ENCODE measurements at regions not wholly inside any gene's neighbourhood (a gene's known extent, or its start where the extent isn't known, plus 50 kb on each side); places are given as distances from the start of the nearest gene placed in this dataset.
"Not testable (repeated sequence)": the region's sequence is repeated elsewhere in the genome, so short reads cannot be mapped to it uniquely, and the experiment has no call there.

- H3K4me3 ChIP-seq (ENCODE audit: low read depth, low read length): no peak overlapping the region
- no peak for DNase-seq (ENCODE audit: low read depth)
Observed at GRCh38 chr2:193867454-193867853, 1672.7 kb upstream of the TMEFF2 start.

- no peak overlapping the region for H3K4me3 ChIP-seq (ENCODE audit: low read depth, low read length)
- no peak for DNase-seq (ENCODE audit: low read depth)
Observed at GRCh38 chr2:193861557-193861956, 1666.8 kb upstream of the TMEFF2 start.

GRCh38 chr2:193847991-193848390 lies 1653.3 kb upstream of the TMEFF2 start:
- H3K4me3 ChIP-seq (ENCODE audit: low read depth, low read length): no peak overlapping the region
- DNase-seq (ENCODE audit: low read depth): no peak

- no peak overlapping the region for H3K4me3 ChIP-seq (ENCODE audit: low read depth, low read length)
- DNase-seq (ENCODE audit: low read depth): peak; percentile 54
Observed at GRCh38 chr2:193847130-193847529, 1652.4 kb upstream of the TMEFF2 start.

- no peak overlapping the region for H3K4me3 ChIP-seq (ENCODE audit: low read depth, low read length)
- no peak for DNase-seq (ENCODE audit: low read depth)
Observed at GRCh38 chr2:193845604-193846003, 1650.9 kb upstream of the TMEFF2 start.

- DNase-seq (ENCODE audit: low read depth): no peak
Observed at GRCh38 chr2:193843675-193844074, 1648.9 kb upstream of the TMEFF2 start.

GRCh38 chr2:193841384-193842150 lies 1646.8 kb upstream of the TMEFF2 start:
- H3K4me3 ChIP-seq (ENCODE audit: low read depth, low read length): no peak overlapping the region
- DNase-seq (ENCODE audit: low read depth): peak; percentile 31

More at GRCh38 chr2:193843675-193844074, 1648.9 kb upstream of the TMEFF2 start:
- H3K4me3 ChIP-seq (ENCODE audit: low read depth, low read length): no peak overlapping the region

GRCh38 chr2:193837111-193837738 lies 1642.5 kb upstream of the TMEFF2 start:
- no peak for DNase-seq (ENCODE audit: low read depth)
- no peak overlapping the region for H3K4me3 ChIP-seq (ENCODE audit: low read depth, low read length)

- not testable (repeated sequence) for DNase-seq (ENCODE audit: low read depth); H3K4me3 ChIP-seq (ENCODE audit: low read depth, low read length)
Observed at GRCh38 chr2:193836424-193837006, 1641.8 kb upstream of the TMEFF2 start.

- DNase-seq (ENCODE audit: low read depth): peak; percentile 56
Observed at GRCh38 chr2:193833895-193834294, 1639.2 kb upstream of the TMEFF2 start.

GRCh38 chr2:193824474-193824873 lies 1629.7 kb upstream of the TMEFF2 start:
- H3K4me3 ChIP-seq (ENCODE audit: low read depth, low read length): no peak overlapping the region
- peak; percentile 84 for DNase-seq (ENCODE audit: low read depth)

More at GRCh38 chr2:193833895-193834294, 1639.2 kb upstream of the TMEFF2 start:
- not testable (repeated sequence) for H3K4me3 ChIP-seq (ENCODE audit: low read depth, low read length)

GRCh38 chr2:193818801-193819499 lies 1624.2 kb upstream of the TMEFF2 start:
- no peak for DNase-seq (ENCODE audit: low read depth)
- H3K4me3 ChIP-seq (ENCODE audit: low read depth, low read length): no peak overlapping the region

- no peak overlapping the region for H3K4me3 ChIP-seq (ENCODE audit: low read depth, low read length)
- no peak for DNase-seq (ENCODE audit: low read depth)
Observed at GRCh38 chr2:193816008-193816407, 1621.3 kb upstream of the TMEFF2 start.

GRCh38 chr2:193810533-193810932 lies 1615.8 kb upstream of the TMEFF2 start:
- no peak overlapping the region for H3K4me3 ChIP-seq (ENCODE audit: low read depth, low read length)
- no peak for DNase-seq (ENCODE audit: low read depth)

GRCh38 chr2:193808877-193809276 lies 1614.1 kb upstream of the TMEFF2 start:
- H3K4me3 ChIP-seq (ENCODE audit: low read depth, low read length): no peak overlapping the region
- no peak for DNase-seq (ENCODE audit: low read depth)

GRCh38 chr2:193806088-193806774 lies 1611.5 kb upstream of the TMEFF2 start:
- H3K4me3 ChIP-seq (ENCODE audit: low read depth, low read length): no peak overlapping the region
- DNase-seq (ENCODE audit: low read depth): no peak

GRCh38 chr2:193796847-193797246 lies 1602.1 kb upstream of the TMEFF2 start:
- H3K4me3 ChIP-seq (ENCODE audit: low read depth, low read length): no peak overlapping the region
- DNase-seq (ENCODE audit: low read depth): no peak

GRCh38 chr2:193793914-193794313 lies 1599.2 kb upstream of the TMEFF2 start:
- no peak overlapping the region for H3K4me3 ChIP-seq (ENCODE audit: low read depth, low read length)
- DNase-seq (ENCODE audit: low read depth): peak; percentile 23

- DNase-seq (ENCODE audit: low read depth): no peak
- no peak overlapping the region for H3K4me3 ChIP-seq (ENCODE audit: low read depth, low read length)
Observed at GRCh38 chr2:193783681-193784080, 1588.9 kb upstream of the TMEFF2 start.

All from skeletal muscle cell (primary cell).